ENCODE measurements at regions not wholly inside any gene's neighbourhood (a gene's known extent, or its start where the extent isn't known, plus 50 kb on each side); places are given as distances from the start of the nearest gene placed in this dataset.

DNA sequence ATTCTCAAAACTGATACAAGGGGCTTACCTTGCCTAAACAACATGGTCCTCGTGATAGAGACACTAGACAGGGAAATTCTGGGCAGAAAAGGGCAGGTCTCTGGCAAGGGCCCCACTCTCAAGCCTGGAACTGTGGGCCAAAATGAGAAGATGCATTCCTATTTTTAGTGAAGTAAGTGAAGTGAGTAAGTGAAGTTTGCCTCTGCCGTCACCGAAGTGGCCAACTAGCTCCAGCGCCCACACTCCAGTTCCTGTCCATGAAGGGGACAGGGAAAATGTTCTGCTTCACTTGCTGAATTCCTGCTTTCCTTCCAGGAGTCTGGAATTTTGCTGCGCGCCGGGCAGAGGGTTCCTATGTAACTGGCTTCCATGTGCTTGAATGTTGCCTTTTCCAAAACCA is 1035.6 kb upstream of the TMEM132C start:
- Histone ChIP-seq H3K9ac (ENCODE audit: low read length) (no peak overlapping the region), H3K9me3 (ENCODE audit: low read length) (no peaks in the 10 kb centered on the region), H3K9me2 (ENCODE audit: insufficient read depth, low read length) (no peaks in the 10 kb centered on the region), H3K27me3 (ENCODE audit: insufficient read depth, low read depth, low read length) (no peaks in the 10 kb centered on the region), H3F3A (ENCODE audit: insufficient read depth, low read length, poor library complexity, severe bottlenecking) (no peaks in the 10 kb centered on the region), H3K27ac (ENCODE audit: low read length) (no peak overlapping the region), H4K20me1 (ENCODE audit: insufficient read depth) (no peaks in the 10 kb centered on the region), H3K4me3 (ENCODE audit: low read length) (no peak overlapping the region), H3K79me2 (replicated peaks; ENCODE audit: insufficient read depth, low read length) (no peaks in the 10 kb centered on the region), H3K4me2 (ENCODE audit: low read length) (no peak overlapping the region), H3K36me3 (ENCODE audit: insufficient read depth, low read length) (no peaks in the 10 kb centered on the region), H2AFZ (ENCODE audit: low read depth, low read length) (no peak overlapping the region)
- TF ChIP-seq EP300 (conservative IDR thresholded peaks at IDR 0.05; ENCODE audit: poor library complexity, severe bottlenecking) (no peak), RAD21 (conservative IDR thresholded peaks at IDR 0.05) (no peak), EZH2 (IDR thresholded peaks at IDR 0.05; ENCODE audit: borderline replicate concordance, insufficient read depth, low read length, poor library complexity, severe bottlenecking) (no peak), MXI1 (conservative IDR thresholded peaks at IDR 0.05; ENCODE audit: poor library complexity, severe bottlenecking) (no peak), SMC3 (conservative IDR thresholded peaks at IDR 0.05; ENCODE audit: poor library complexity) (no peak), TAF1 (IDR thresholded peaks at IDR 0.05; ENCODE audit: low read depth) (no peak), POLR2AphosphoS5 (IDR thresholded peaks at IDR 0.05) (no peak)
- TF ChIP-seq, protein P1, sequence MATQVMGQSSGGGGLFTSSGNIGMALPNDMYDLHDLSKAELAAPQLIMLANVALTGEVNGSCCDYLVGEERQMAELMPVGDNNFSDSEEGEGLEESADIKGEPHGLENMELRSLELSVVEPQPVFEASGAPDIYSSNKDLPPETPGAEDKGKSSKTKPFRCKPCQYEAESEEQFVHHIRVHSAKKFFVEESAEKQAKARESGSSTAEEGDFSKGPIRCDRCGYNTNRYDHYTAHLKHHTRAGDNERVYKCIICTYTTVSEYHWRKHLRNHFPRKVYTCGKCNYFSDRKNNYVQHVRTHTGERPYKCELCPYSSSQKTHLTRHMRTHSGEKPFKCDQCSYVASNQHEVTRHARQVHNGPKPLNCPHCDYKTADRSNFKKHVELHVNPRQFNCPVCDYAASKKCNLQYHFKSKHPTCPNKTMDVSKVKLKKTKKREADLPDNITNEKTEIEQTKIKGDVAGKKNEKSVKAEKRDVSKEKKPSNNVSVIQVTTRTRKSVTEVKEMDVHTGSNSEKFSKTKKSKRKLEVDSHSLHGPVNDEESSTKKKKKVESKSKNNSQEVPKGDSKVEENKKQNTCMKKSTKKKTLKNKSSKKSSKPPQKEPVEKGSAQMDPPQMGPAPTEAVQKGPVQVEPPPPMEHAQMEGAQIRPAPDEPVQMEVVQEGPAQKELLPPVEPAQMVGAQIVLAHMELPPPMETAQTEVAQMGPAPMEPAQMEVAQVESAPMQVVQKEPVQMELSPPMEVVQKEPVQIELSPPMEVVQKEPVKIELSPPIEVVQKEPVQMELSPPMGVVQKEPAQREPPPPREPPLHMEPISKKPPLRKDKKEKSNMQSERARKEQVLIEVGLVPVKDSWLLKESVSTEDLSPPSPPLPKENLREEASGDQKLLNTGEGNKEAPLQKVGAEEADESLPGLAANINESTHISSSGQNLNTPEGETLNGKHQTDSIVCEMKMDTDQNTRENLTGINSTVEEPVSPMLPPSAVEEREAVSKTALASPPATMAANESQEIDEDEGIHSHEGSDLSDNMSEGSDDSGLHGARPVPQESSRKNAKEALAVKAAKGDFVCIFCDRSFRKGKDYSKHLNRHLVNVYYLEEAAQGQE (IDR thresholded peaks at IDR 0.05; ENCODE audit: borderline replicate concordance), result no peak
- TF ChIP-seq, protein P2, sequence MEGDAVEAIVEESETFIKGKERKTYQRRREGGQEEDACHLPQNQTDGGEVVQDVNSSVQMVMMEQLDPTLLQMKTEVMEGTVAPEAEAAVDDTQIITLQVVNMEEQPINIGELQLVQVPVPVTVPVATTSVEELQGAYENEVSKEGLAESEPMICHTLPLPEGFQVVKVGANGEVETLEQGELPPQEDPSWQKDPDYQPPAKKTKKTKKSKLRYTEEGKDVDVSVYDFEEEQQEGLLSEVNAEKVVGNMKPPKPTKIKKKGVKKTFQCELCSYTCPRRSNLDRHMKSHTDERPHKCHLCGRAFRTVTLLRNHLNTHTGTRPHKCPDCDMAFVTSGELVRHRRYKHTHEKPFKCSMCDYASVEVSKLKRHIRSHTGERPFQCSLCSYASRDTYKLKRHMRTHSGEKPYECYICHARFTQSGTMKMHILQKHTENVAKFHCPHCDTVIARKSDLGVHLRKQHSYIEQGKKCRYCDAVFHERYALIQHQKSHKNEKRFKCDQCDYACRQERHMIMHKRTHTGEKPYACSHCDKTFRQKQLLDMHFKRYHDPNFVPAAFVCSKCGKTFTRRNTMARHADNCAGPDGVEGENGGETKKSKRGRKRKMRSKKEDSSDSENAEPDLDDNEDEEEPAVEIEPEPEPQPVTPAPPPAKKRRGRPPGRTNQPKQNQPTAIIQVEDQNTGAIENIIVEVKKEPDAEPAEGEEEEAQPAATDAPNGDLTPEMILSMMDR (IDR thresholded peaks at IDR 0.05; ENCODE audit: poor library complexity, severe bottlenecking), result no peak

DNA sequence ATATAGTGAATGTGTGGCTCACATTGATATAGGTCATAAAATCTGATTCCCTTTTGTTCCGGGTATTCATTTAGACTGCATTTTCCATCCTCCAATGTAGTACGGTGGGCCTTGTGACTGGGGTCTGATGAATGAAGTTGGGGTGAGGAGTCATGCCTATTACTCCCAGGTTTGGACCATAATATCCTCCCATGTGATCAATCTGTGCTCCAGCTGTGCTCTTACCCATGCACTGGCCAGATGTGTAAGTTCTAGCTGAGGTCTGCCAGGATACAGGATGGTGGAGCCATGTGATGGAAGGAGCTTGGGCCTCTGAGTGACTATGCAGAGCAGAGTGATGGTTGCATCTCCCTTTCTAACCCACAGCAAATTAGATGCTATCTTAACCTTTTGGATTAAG is 1034.0 kb upstream of the TMEM132C start:
- no peaks in the 10 kb centered on the region for H3F3A ChIP-seq (ENCODE audit: insufficient read depth, low read length, poor library complexity, severe bottlenecking)
- no peaks in the 10 kb centered on the region for H4K20me1 ChIP-seq (ENCODE audit: insufficient read depth)
- no peaks in the 10 kb centered on the region for H3K9me2 ChIP-seq (ENCODE audit: insufficient read depth, low read length)
- H3K27ac ChIP-seq (ENCODE audit: low read length), result no peak overlapping the region
- H3K9ac ChIP-seq (ENCODE audit: low read length), result no peak overlapping the region
- H2AFZ ChIP-seq (ENCODE audit: low read depth, low read length), result no peak overlapping the region
- H3K36me3 ChIP-seq (ENCODE audit: insufficient read depth, low read length), result no peaks in the 10 kb centered on the region
- H3K4me3 ChIP-seq (ENCODE audit: low read length), result no peak overlapping the region
- TF ChIP-seq POLR2AphosphoS5 (IDR thresholded peaks at IDR 0.05), result no peak
- no peak for TF ChIP-seq RAD21 (conservative IDR thresholded peaks at IDR 0.05)
- no peak for TF ChIP-seq SMC3 (conservative IDR thresholded peaks at IDR 0.05; ENCODE audit: poor library complexity)
- no peak for TF ChIP-seq EZH2 (IDR thresholded peaks at IDR 0.05; ENCODE audit: borderline replicate concordance, insufficient read depth, low read length, poor library complexity, severe bottlenecking)
- no peak for TF ChIP-seq MXI1 (conservative IDR thresholded peaks at IDR 0.05; ENCODE audit: poor library complexity, severe bottlenecking)
- no peak for TF ChIP-seq EP300 (conservative IDR thresholded peaks at IDR 0.05; ENCODE audit: poor library complexity, severe bottlenecking)
- TF ChIP-seq, protein P1 (IDR thresholded peaks at IDR 0.05; ENCODE audit: borderline replicate concordance), result no peak
- TF ChIP-seq, protein P2 (IDR thresholded peaks at IDR 0.05; ENCODE audit: poor library complexity, severe bottlenecking), result no peak
- no peaks in the 10 kb centered on the region for H3K79me2 ChIP-seq (replicated peaks; ENCODE audit: insufficient read depth, low read length)
- no peaks in the 10 kb centered on the region for H3K9me3 ChIP-seq (ENCODE audit: low read length)
- no peak overlapping the region for H3K4me2 ChIP-seq (ENCODE audit: low read length)
- no peaks in the 10 kb centered on the region for H3K27me3 ChIP-seq (ENCODE audit: insufficient read depth, low read depth, low read length)
